GM12801 (cell line): ENCODE measurements at regions not wholly inside any gene's neighbourhood (a gene's known extent, or its start where the extent isn't known, plus 50 kb on each side); places are given as distances from the start of the nearest gene placed in this dataset.

ENCODE experiments used
- TF ChIP-seq, protein P1 (sequence below): IDR thresholded peaks from one replicate; pipeline ENCODE4 v1.5.1; 2011; ENCODE audit warnings: control low read depth; ENCODE audit not compliant: insufficient read length; ENCODE audit errors: extremely low read depth

DNA sequence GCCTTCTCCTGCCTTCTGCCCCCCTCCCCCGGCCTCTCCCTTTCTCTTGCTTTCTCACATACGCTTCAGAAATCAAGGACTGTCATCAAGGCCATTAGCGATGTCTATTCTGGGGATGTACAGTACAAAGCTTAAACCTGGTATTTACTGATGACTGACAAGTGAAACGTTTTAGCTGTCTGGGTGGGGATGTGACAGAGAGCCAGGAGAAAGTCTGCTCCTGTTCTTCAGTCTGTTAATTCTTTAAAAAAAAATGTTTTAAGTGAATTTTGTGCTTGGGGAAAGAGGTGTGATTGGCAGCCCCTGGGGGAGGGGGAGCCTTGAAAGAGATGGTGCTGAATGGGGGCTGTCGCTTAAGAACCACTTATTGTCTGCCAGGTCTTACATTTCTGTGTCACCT is 283.0 kb upstream of the PLXNA2 start:
- TF ChIP-seq, protein P1, sequence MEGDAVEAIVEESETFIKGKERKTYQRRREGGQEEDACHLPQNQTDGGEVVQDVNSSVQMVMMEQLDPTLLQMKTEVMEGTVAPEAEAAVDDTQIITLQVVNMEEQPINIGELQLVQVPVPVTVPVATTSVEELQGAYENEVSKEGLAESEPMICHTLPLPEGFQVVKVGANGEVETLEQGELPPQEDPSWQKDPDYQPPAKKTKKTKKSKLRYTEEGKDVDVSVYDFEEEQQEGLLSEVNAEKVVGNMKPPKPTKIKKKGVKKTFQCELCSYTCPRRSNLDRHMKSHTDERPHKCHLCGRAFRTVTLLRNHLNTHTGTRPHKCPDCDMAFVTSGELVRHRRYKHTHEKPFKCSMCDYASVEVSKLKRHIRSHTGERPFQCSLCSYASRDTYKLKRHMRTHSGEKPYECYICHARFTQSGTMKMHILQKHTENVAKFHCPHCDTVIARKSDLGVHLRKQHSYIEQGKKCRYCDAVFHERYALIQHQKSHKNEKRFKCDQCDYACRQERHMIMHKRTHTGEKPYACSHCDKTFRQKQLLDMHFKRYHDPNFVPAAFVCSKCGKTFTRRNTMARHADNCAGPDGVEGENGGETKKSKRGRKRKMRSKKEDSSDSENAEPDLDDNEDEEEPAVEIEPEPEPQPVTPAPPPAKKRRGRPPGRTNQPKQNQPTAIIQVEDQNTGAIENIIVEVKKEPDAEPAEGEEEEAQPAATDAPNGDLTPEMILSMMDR: no peak

DNA sequence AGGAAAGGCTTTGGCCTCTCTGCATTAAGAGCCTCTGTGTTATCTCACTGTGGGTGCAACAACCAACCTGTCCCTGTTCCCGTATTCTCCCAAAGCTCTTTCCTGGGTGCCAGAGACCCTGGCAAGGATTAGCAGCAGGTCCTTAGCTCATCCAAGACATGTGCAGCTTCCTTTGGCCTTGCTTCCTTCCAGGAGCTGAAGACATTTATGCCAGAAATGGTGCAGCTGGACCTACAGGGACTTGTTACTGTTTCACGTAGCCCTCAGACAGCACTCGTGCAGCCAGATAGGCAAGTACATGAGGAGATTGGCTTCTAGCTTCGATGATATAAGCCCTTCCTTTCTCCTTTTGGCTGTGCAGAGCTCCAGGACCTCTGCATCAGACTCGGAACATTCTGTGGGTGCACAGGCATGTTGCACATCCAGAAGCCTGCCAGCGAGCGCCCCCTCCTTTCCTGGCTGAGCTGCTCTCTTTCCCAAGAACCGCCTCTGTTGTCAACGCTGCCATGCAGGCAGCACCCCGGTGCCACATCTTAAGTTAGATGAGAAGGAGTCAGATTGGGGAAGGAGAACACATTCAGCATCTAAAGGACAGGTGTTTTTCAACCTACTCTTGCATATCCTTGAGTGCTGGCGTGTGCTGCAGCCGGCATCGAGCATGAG is 284.5 kb upstream of the PLXNA2 start:
- TF ChIP-seq, protein P1: no peak

DNA sequence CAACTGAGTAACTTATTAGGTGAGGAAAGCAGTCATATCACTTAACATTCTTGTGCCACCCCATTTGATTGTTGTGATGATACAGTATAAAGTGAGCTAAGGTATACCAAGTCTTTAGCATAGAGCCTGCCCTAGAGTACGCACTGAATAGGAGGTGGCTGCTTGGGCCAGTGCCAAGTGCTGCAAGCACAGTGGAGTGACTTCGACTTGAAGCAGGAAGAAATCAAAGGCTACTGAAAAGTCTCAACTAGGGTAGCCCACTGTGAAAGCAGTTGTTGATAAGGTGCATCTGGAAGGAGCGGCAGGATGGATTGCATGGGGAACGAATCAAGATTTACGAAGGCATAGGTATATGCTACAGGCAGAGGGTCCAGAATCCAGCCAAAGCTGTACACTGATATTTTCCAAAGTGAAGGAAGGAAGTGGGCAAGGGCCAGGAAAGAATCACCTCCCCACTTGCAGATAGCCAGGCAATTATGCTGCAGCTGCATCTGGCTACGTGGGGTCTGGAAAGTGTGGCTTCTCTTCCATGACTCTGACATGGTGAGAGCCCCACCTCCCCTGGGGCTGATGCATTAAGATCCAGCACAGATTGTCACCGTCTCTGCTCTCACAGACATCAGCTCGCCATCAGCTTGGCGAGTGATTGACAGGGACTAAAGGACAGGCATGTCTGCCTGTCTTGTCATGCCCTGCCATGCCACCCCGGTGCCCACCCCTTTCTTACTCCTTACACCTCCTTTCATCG is 287.0 kb upstream of the PLXNA2 start:
- TF ChIP-seq, protein P1: no peak

DNA sequence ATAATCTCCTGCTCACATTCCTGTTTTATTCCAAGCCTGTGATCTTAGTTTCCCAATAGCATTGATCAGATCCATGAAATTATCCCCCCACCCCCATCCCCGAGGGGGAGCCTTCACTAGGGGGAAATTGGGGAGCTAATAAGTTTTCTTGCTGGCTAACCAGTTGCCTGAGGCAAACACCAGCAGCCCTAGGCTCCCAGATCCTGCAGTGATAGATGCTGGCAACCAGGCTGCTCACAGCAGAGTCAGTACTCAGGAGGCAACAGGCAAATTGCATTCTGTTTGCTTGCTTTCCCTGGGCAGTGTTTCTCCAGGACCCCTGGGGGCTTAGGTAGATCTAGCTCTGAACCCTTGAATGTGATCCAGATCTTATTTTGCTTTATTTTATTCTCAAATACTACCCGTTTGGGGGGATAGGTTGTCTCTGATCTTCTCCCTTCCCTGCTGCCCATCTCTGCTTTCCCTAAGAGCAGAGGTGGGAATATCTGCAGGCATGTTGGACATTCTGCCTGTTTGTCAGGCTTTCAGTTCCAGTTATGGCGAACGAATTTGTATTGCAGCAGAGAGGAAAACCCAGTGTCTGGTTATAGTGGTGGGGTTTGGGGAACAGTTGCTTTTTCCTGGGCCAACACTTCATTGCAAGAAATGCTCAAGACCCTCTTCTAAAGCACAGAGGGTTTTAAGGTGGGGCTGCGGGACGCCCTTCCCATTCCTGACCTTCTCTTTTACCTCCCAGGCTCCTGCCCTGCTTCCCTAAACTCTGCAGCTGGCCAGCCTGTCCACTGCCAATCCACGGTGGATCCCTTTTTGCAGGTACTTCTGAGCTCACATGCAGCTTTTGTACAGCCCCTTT is 289.8 kb upstream of the PLXNA2 start:
- TF ChIP-seq, protein P1: no peak

DNA sequence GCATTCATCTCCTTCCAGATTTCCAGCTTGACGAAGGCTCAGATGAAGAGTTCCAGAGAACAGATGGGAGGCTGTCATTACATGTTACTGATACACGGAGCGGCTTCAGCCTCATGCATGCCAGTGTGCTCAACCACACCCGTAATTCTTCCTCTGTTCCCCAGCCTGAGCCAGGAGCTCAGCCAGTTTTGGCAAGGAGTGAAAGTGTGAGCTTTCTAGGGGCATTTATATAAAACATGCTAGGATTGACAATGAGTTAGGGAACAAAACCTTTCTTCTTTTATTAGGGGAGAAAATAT is 290.4 kb upstream of the PLXNA2 start:
- TF ChIP-seq, protein P1: no peak

DNA sequence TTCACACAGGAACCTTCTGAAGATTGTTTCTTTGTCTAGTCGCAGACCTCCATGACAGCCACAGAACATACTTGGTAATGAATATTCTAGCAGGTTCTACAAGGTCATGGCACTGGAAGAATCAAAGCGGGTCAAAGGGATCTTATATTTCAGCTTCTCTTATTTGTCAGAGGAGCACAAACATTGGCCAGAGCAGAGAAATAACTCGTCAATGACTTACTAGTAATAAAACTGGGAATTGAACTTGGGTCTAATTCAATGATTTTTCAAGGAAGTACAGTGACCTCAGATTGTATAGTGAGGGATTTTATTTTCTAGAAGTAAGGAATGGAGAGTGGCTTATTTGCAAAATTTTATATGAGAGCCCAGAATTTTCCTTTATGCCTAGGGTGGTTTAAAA is 290.8 kb upstream of the PLXNA2 start:
- TF ChIP-seq, protein P1: no peak

DNA sequence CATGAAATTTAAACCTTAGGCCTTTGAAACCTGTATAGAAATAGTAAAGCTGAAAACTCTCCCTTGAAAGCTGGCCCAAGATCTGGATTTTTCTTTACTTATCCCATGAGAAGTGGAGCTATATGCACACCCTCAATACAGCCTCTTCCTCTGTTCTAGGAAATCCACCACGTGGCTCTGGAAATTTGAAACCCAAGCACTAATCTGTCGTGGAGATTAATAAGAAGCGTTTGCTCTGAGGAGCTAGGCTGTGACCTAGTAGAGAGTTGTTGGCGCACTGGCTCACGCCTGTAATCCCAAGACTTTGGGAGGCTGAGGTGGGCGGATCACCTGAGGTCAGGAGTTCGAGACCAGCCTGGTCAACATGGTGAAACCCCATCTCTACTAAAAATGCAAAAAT is 291.3 kb upstream of the PLXNA2 start:
- TF ChIP-seq, protein P1: no peak
